Inferior parietal cortex (tissue), 1 donor: ENCODE measurements at regions not wholly inside any gene's neighbourhood (a gene's known extent, or its start where the extent isn't known, plus 50 kb on each side); places are given as distances from the start of the nearest gene placed in this dataset.
"Not testable (repeated sequence)": the region's sequence is repeated elsewhere in the genome, so short reads cannot be mapped to it uniquely, and the experiment has no call there.

ENCODE experiments used
- DNase-seq: peaks from one replicate; pipeline ENCODE4 v3.0.0-alpha.2; 2016; ENCODE audit errors: extremely low spot score

DNA sequence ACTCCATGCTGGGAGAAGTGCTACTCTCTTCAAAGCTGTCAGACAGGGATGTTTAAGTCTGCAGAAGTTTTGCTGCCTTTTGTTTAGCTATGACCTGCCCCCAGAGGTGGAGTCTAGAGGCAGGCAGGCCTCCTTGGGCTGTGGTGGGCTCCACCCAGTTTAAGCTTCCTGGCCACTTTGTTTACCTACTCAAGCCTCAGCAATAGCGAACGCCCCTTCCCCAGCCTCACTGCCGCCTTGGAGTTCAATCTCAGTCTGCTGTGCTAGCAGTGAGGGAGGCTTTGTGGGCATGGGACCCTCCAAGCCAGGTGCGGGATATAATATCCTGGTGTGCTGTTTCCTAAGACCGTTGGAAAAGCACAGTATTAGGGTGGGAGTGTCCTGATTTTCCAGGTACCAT, 715.9 kb downstream of the IPMK start:
- not testable (repeated sequence) for DNase-seq

DNA sequence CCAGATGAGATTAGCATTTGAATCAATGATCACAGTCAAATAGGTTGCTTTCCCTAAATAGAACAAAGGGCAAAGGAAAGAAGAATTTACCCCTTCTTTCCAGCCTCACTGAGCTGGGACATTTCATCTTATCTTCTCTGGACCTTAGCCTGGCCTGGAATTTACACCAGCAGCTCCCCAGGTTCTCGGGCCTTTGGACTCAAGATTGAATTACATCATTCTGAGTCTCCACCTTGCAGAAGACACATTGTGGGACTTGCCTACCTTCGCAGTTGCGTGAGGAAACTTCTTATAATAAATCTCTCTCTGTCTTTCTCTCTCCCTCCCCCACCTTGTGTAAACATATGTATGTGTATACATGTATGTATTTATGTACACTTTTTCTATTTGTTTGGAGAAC, 732.4 kb downstream of the IPMK start:
- no peak for DNase-seq

DNA sequence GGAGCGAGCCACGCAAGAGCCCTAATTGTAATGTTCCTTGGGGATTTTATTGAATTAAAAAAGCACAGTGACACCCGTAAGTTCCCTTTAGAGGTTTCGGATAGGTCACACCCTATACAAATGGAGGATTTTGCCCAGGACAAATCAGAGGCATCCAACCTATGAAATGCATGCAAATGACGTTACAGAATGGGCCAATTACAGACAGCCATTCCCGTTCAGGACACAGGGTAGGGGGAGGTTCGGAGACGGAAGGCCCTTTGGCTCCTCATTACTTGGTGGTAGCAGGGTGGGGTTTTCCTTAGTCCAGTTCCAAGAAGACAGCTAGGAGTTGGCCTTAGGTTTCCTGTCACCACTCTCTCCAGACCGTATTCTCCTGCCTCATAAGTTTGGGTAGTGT, 754.1 kb downstream of the IPMK start:
- no peak for DNase-seq

DNA sequence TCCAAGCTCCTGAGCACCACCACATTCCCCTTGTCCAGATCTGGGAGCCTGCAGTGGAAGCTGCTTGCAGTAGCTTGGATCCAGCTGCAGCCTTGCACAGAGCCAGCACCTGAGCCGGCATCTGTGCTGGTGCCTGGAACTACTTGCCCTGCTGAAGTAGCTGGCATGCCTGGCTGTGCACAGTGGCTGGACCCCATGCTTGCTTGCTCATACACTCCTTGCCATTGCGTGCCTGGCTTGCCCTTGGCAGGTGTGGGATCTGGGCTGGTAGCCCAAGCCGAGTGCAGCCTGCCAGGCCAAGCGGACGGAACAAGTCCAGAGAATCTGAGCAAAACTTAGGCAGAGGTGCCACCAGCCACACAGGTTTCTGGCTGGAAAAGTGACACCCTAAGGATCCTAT, 759.9 kb downstream of the IPMK start:
- DNase-seq, result no peak

DNA sequence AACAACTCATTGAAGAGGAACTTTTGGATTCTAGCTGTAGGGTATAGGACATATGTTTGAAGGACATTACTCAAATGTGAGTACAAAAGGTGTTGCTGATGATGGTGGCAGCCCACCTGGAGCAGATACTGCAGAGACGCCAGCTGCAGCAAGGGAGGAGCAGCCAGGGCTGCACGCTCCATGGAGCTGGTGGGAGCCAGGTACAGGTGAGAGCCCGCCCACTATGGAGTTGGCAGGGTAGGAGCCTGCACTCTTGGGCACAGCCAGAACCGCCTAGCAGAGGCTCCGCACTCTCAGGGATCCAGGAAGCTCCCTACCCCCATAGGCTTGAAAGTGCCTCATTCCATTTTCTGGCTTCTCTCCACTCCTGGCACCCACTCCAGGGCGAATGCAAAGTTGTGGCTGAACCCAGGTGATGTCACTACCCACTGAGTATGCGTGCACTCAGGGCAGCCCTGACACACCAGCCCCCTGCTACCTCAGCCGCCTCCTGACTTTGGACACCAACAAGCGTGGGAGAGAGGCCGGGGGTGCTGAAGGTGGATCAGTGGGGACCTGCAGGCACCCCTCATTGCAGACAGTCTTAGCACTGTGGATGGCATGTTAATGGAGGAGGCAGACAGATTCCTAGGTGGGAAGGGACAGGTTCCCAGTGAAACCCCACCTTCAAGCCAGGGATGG, 761.1 kb downstream of the IPMK start:
- DNase-seq, result no peak

DNA sequence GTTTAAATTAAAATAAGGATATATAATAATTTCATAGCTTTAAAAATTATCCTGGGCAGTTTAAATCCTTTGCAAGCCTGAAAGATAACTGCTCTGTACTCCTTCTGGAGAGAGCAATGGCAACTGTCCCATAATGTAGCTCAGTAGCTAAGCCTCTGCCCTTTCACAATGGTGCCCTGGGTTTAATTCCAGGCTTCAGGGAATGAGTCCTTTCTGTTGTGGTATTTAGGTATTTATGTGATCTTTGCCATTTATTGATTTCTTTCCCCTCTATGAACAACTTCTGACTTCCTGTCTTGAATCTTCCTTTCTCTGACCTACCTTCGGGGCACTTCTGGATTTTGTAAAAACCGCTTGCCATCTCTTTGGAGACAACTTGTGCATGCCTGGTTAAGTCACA, 773.2 kb downstream of the IPMK start:
- DNase-seq, result no peak

DNA sequence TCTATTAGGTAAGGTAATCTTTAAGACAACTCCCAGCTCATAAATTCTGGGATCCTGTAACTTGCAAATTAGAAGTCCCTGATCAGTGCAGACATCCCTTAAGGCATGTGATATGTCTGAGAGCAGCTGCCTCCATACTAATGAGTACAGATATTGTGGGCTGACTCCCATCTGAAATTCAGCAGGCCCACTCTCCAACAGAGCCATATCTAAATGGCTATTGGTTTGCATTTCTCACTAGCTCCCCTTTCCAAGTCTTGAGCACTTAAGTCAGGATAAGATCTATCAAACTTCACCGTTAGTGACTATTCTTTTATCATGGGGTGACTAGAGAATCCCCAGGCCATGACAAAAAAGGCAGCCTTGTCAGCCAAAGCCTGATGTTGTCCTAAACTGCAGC, 785.4 kb downstream of the IPMK start:
- no peak for DNase-seq

DNA sequence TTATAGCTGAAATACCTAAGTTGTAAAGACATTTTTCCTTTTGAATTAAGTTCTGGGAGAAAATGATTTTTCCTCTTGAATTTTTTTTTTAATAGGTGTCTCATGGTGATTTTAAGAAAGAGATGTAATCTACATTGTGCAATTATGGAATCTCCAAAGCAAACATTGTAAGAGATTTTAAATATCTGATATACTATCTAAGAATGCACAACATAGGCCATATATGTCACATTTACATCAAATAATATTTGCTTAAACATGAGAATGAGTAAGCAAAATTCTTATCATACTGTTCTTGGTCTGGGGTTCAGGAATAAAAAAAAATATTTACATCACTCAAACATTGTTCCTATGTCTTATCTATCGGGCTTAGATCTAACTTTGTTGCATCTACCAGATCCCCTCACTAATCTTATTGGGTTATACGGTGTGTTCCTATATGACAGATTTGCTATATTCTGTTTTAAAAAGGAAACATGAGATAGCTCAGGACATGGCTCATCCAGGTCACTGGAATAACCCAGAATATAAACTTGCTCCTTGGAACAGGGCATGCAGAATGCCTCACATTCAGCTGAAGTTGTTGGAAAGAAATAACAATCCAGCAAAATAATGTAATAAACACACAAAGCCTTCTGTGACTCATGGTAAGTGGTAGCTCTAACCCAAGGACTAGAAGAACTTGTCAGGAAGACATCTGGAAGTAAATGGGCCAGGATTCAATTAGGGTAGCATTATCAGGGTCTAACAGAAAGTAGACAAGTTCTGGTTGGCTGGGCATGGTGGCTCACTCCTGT, 794.7 kb downstream of the IPMK start:
- DNase-seq, result no peak

DNA sequence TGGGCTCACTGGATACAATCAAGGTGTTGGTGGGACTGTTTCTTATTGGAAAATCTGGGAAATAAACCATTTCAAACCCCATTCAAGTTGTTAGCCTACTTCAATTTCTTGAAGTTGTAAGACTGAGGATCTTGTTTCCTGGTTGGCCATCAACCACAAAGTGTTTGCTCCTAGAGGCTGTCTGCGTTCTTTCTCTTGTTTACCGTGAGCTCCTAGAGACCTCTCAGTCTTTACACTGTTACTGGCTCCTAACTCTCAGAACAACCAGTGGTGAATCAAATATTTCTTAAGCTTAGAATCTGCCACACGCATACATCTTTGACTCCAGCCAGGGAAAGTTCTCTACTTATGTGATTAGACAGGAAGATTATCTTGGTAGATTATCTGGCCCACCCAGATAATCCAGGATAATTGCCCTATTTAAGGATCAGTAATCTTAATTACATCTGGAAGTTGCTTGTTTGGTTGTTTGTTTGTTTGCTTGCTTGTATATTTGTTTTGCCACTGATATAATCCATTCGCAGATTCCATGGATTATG, 798.7 kb downstream of the IPMK start:
- no peak for DNase-seq

DNA sequence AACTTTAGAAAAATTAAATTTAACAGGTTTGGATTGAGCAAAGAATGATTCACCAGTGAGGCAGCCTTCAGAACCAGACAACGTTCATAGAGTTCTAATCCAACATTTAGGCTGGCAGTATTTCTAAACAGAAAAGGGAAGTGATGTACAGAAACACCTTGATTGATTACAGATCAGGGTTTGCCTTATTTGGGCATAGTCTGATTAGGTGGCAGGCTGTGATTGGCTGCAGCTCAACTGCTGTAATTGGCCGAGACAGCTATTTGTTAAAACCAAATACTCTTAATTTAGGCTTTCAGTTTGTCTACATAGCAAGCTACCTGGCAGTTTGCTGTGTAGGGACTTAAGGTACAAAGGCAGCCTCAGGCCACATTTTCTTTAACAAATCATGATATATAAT, 802.5 kb downstream of the IPMK start:
- no peak for DNase-seq

DNA sequence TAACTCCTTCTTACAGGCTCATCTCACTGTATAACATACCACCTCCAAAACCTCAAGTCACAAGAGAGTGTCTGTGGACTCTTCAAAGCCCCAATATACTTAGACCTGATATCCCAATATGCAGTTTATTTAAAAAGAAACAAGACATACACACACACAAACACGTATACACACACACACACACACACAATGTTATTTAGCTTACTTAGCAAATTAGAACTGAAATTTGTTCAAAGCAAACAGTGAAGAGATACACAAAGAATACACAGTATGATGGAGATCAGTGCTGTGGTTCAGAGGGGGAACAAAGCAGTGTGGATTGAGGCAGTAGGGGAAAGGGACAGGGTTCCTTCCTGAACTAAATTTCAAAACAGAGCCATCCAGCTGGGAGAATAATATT, 807.2 kb downstream of the IPMK start:
- DNase-seq, result no peak

DNA sequence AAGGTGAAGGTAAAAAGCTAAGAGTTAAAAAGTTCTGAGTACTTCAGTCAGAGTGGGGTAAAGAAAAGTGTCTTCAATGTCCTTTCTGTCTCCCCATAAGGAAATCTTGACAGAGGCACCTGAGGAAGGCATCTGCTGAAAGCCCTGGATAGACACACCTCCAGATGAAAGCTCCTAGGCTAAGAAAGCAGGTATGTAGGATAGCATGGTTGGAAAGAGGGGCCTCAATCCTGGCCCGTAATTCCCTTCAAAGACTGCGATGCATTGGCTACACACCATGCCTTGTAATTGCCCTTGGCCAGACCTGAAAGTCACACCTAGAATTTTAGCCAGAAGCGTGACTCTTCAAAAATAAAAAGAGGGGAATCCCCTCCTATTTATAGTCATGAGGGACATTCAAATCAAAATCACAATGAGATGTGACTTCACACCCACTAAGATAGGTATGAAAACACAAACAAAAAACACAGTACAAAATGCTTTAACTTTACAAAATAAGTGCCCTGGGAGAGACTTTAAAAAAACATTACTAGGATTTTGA, 809.7 kb downstream of the IPMK start:
- no peak for DNase-seq

DNA sequence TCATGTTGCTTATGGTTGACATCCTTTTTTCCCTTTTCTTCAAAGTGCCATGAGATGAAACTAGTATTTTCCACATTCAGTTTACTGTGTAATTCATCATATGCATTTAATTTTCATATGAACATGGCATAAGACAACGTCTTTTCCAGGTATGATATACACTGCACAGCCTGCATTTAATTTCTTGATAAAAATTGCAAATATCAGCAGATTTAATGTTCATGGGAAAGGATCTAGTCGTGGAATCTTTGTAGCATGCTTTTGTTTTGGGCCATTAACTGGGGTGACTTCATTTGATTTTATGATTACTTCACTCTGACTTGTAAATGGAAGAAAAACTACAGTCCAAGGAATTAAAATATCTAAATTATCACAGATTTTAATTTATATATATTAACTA, 837.3 kb downstream of the IPMK start:
- DNase-seq, result no peak

DNA sequence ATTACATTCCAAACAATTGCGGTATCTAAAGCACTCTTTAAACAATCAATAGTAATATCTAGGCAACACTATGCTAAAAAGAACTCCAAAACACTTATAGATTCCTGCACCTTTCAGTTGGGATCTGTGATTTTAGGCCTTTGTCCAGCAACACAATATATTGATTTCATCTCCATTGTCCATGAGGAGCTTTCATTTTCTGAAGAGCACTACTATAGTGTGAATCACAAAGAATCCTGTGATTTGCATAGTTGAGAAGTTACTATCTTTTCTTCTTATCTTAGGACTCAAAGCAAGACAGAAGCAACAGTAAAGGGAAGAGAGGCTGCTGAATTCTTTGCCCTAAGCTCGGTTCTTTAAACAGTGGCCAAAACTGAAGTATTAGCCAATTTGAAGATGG, 846.8 kb downstream of the IPMK start:
- DNase-seq, result no peak

DNA sequence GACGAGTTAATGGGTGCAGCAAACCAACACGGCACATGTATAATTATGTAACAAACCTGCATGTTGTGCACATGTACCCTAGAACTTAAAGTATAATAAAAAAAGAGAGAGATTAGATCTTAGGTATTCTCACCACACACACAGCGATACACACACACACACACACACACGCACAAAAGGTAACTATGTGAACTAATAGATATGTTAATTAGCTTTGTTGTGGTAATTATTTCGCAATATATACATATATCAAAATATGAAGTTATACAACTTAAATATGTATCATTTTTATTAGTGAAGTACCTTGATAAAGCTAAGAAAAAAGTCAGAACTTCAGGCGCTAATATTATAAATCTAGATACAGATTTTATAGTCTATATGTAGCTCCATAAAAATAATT, 849.2 kb downstream of the IPMK start:
- DNase-seq, result no peak

DNA sequence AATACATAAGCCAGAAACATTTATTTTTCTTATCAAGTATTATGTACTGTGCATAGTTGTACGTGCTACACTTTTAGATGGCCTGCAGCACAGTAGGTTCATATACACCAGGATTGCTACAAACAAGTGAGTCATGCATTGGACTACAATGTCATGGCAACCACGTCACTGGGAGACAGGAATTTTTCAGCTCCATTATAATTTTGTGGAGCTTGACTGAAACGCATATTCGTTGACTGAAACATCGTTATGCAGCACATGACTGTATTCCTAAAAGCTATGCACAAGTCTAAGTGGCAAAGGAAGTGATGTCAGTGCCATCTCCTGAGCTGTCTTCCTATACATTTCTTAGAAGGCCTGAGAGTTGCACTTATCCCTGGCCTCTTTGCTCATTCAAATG, 871.8 kb downstream of the IPMK start:
- no peak for DNase-seq

DNA sequence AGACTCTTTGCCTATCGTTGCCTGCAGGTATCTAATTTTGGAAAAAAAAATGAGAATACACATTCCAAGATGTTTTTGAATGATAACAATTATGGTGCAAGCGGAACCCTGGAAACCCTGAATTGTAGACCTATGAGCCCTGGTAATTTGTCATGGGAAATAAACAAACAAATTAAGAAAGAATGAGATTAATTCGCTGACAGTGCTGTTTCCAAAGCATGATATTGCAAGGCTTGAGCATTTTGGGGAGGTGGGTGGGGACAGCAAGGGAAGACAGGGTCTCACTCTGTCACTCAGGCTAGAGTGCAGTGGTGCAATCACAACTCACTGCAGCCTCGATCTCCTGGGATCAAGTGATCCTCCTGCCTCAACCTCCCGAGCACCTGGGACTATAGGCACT, 900.3 kb downstream of the IPMK start:
- no peak for DNase-seq

DNA sequence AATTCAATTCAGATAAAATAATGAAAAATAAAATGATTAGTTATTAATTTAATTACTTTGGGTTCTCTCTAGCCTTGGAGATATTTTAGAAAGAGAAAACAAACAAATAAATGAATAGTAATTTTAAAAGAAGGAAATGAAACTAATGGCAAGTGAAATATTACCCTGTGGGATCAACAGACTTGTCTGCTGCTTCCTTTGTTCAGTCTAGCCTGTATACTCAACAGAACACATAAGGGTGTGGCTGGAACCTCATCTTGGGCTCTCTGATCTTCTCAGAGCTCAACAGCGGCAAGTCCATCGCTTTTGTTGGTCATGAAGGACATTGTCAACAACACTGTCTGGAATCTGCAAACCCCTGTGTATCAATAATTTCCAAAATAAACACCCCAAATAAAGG, 904.9 kb downstream of the IPMK start:
- DNase-seq, result no peak

DNA sequence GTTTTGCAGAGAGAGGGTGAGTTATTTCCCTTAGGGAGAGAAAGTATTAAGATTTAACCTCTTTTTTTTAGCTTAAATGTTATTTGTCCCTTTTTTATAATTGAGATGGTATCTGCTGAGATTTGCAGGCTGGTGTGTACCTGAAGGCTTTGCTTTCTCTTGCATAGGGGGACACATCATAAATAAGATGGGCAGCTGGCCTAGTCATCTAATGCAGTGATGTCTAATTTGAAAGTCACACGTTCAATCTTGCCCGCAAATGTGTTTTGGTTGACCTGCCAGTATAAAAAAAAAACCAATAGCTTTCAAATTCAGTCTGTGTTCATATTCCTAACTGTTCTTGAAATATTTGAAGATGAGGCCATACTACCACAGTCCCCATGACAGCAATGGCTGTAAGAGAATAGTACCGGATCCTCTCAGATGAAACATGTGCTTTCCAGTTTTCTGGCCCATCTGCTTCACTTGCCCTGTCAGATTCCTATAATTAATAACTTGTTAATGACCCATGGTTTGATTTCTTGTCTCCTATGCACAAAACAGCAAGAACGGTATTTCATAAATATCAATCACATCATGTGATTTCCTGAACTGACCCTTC, 914.2 kb downstream of the IPMK start:
- DNase-seq, result no peak

DNA sequence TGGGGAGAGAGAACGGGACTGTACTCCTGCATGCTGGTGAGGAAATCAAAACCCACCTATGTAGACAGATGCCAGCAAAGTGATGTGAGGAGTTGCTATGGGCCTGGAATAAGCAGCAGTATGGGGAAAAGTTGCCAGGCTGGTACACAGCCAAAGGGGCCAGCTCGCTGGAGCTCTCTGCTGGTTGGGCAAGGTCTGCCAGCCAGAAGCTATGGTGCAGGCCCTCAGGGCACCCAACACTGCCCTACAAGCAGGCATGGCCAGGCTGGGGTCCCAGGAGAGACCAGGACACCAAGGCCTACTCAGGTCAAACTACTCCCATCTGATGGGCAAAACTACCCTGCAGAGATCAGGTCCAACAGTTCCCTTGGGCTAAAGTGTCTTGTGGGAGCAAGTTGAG, 916.6 kb downstream of the IPMK start:
- no peak for DNase-seq

DNA sequence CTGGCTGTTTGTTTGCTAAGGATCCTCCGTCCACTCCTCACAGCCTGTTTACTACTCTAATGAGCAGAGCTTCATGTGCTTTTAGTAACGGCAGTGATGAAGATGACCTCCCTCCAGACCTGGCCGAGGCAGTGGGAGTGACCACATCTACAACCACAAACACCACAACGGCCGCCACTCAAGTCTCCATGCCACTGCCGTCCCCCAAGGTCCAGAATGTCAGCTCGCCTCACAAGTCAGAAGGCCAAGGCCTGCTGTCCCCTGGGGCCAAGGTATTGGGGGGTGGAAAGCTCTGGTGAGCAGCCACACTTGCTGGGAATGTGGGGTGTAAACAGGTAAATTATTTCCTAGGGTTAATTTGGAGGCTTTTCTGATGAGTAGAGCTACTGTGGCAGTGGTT, 926.4 kb downstream of the IPMK start:
- no peak for DNase-seq

DNA sequence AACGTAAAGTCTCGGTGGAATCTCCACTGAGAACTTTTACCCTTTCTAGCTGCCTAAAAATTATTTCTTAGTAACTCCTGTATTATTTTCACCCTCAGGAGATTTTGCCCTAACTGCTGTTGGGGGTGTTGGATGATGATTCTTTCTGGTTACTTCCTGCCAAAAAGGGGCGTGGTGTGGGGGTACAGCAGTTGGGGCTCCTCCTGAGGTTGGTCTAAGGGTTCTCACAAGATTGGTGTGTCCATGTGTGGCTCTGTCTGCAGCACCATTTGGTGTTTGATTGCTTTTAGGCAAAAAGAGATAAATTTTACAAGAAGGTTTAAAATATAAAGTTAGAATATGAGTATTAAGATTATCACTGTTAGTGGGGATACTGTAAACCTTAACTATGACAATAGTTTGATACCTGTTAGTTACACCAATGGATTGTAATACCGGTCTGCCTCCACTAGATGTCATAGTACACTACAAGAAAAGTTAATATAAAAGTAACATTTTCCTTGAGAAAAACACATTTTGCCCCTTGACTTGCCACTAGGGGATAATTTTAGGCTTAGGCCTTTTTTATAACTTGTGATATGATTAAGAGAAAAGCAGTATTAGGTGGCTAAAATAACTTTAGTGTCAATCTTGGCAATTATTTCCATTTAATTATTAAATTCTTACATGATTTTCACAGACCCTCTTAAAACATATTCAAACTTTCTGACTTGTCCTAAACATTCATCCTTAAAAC, 928.7 kb downstream of the IPMK start:
- peak; percentile 62 for DNase-seq
